ENCODE measurements at regions not wholly inside any gene's neighbourhood (a gene's known extent, or its start where the extent isn't known, plus 50 kb on each side); places are given as distances from the start of the nearest gene placed in this dataset.

DNA sequence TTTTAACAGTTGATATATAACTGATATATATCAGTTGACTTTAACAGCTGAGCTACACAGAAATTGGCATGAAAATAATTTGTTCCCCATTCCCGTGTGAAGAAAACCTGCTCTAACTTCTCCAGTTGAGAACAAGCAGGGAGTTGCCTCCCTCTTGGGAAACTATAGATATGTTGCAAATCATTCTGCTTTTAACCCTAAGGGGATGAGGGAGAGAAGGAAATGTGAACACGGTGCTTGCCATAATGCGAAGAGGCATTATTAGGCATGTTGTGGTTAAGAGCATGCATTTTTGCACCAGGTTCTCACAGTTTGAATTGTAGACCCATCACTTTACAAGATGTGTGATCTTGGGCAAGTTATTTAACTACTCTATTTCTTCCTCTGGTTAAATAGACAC, 453.7 kb downstream of the TENT5A start:
- CTCF ChIA-PET = no interaction called here

GRCh38 chr6:81295310-81295709, 457.2 kb downstream of the TENT5A start:
- ChIA-PET CTCF (no interaction called here), POLR2A (no interaction called here)
- TF ChIP-seq, protein P1, sequence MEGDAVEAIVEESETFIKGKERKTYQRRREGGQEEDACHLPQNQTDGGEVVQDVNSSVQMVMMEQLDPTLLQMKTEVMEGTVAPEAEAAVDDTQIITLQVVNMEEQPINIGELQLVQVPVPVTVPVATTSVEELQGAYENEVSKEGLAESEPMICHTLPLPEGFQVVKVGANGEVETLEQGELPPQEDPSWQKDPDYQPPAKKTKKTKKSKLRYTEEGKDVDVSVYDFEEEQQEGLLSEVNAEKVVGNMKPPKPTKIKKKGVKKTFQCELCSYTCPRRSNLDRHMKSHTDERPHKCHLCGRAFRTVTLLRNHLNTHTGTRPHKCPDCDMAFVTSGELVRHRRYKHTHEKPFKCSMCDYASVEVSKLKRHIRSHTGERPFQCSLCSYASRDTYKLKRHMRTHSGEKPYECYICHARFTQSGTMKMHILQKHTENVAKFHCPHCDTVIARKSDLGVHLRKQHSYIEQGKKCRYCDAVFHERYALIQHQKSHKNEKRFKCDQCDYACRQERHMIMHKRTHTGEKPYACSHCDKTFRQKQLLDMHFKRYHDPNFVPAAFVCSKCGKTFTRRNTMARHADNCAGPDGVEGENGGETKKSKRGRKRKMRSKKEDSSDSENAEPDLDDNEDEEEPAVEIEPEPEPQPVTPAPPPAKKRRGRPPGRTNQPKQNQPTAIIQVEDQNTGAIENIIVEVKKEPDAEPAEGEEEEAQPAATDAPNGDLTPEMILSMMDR (IDR thresholded peaks at IDR 0.05; ENCODE audit: control extremely low read depth, extremely low read depth, low read depth, missing control alignments) = no peak

More for the DNA sequence above, 453.7 kb downstream of the TENT5A start:
- no peak for DNase-seq (ENCODE audit: extremely low spot score)
- TF ChIP-seq, protein P1 (IDR thresholded peaks at IDR 0.05; ENCODE audit: control extremely low read depth, extremely low read depth, low read depth, missing control alignments) = no peak
- POLR2A ChIA-PET = no interaction called here

DNA sequence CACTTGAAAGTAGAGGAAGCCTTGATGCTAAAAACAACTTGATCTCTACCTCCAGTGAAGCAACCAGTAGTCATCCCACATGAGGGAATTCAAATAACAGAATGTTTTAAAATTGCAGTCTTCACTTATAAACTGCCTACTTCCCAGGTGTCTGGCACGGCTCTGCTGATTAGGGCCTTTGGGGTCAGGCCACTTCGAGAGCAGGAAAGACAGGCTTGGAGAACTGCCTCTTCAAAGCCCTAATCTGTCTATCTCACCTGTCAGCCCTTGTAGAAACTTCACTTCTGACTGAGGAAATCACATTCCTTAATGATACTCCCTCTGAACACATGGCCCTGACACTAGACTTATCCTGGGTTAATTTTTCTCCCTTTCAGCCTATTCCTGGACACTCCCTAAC, 458.6 kb downstream of the TENT5A start:
- CTCF ChIA-PET = interaction anchor here (1.6 kb wide), 1 partner anchor 15 kb away, joined by 4 read pairs; no protein-coding TSS in a partner anchor
- POLR2A ChIA-PET = no interaction called here
- DNase-seq (ENCODE audit: extremely low spot score) = no peak
- TF ChIP-seq, protein P1 (IDR thresholded peaks at IDR 0.05; ENCODE audit: control extremely low read depth, extremely low read depth, low read depth, missing control alignments) = no peak

More at GRCh38 chr6:81295310-81295709, 457.2 kb downstream of the TENT5A start:
- DNase-seq (ENCODE audit: extremely low spot score) = no peak

DNA sequence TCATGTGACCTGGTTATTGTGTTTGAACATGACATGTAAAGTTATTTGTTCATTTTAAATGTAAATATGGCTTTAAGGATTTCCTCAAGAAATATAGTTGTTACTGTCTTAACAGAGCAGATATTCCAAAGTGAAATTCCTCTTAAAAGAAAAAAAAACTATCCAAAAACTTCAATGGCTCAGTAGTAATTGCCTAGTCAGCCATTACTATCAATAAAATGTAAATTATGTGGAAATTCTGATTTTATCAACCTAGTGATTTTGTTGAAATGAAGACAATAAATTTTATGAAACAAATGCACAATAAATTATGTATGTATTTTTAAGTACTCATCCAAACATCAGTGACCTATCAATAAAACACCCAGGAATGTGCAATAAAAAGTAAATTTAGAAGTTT, 463.3 kb downstream of the TENT5A start:
- ChIA-PET CTCF (no interaction called here), POLR2A (no interaction called here)
- no peak for DNase-seq (ENCODE audit: extremely low spot score)
- TF ChIP-seq, protein P1 (IDR thresholded peaks at IDR 0.05; ENCODE audit: control extremely low read depth, extremely low read depth, low read depth, missing control alignments) = no peak

GRCh38 chr6:81265106-81265505, 487.4 kb downstream of the TENT5A start:
- TF ChIP-seq, protein P1 (IDR thresholded peaks at IDR 0.05; ENCODE audit: control extremely low read depth, extremely low read depth, low read depth, missing control alignments) = no peak
- ChIA-PET POLR2A (no interaction called here), CTCF (no interaction called here)
- DNase-seq (ENCODE audit: extremely low spot score) = no peak

DNA sequence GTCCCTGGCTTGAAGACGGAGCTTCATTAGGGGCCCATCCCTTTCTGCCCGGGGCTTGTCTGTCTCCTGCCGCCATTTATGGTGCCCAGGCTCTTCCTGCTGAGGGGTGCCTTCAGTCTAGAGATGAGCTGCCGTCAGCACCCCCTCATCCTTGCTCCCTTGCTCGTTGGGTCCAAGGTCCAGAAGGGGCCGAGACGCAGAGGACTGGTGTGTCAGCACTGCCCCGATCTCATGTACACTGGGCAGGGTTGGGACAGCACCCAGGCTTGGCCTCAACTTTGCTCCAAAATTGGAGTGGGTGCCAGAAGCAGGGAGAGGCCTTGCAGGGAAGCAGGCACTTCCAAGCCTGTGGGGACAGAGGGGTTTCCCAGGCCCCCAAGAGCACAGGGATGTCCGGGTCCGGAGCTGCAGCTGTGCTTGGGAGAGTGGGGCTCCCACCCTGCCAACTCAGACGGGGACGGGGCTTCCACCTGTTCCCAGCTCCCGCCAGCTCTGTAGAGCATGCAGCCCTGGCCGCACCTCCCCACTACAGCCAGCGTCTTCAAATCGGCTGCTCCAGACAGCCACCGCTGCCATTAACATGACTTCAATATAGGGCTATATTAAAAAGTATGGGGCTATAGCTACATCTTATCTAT, 488.8 kb downstream of the TENT5A start:
- TF ChIP-seq, protein P1 (IDR thresholded peaks at IDR 0.05; ENCODE audit: control extremely low read depth, extremely low read depth, low read depth, missing control alignments) = no peak
- ChIA-PET POLR2A (no interaction called here), CTCF (interaction anchor here (1.0 kb wide), 1 partner anchor 16 kb away, joined by 3 read pairs; no protein-coding TSS in a partner anchor)
- DNase-seq (ENCODE audit: extremely low spot score) = no peak

Measured in GM10248 (cell line).